Liver (tissue), 7 donors: ENCODE measurements at regions not wholly inside any gene's neighbourhood (a gene's known extent, or its start where the extent isn't known, plus 50 kb on each side); places are given as distances from the start of the nearest gene placed in this dataset.

ENCODE experiments used
- DNase-seq: peaks from one replicate; pipeline ENCODE4 v3.0.0-alpha.2; 2017; ENCODE audit warnings: low spot score
- H3K27ac ChIP-seq, 2 donors: one replicate each; pipeline ENCODE4 v1.7.0; 2013; ENCODE audit warnings: inconsistent platforms in 2 of 2, low read length in 2 of 2, control low read depth in 1 of 2, low read depth in 1 of 2, mild to moderate bottlenecking in 1 of 2
- H3K27me3 ChIP-seq, 4 donors: one replicate each; pipeline versions ENCODE4 v1.6.1 to v1.7.0; 2013; ENCODE audit warnings: low read length in 3 of 4, inconsistent platforms in 1 of 4, mild to moderate bottlenecking in 1 of 4, moderate library complexity in 1 of 4; ENCODE audit not compliant: control insufficient read depth in 4 of 4, insufficient read depth in 4 of 4
- H3K36me3 ChIP-seq, 4 donors: one replicate each; pipeline versions ENCODE4 v1.6.1 to v1.7.0; 2013; ENCODE audit warnings: low read length in 3 of 4, mild to moderate bottlenecking in 3 of 4, low read depth in 1 of 4, moderate library complexity in 1 of 4; ENCODE audit not compliant: control insufficient read depth in 4 of 4, insufficient read depth in 3 of 4
- H3K4me1 ChIP-seq, 4 donors: one replicate each; pipeline versions ENCODE4 v1.6.1 to v1.7.0; 2013; ENCODE audit warnings: low read length in 3 of 4, mild to moderate bottlenecking in 3 of 4, moderate library complexity in 1 of 4; ENCODE audit not compliant: control insufficient read depth in 4 of 4, insufficient read depth in 4 of 4
- H3K4me3 ChIP-seq, 3 donors: one replicate each; pipeline versions ENCODE4 v1.6.1 to v1.7.0; 2013; ENCODE audit warnings: low read length in 3 of 3, control low read depth in 1 of 3, low read depth in 1 of 3, mild to moderate bottlenecking in 1 of 3
- H3K9ac ChIP-seq, 2 donors: one replicate each; pipeline ENCODE4 v1.7.0; 2013; ENCODE audit warnings: low read length in 2 of 2, mild to moderate bottlenecking in 2 of 2, moderate library complexity in 2 of 2, control low read depth in 1 of 2, low read depth in 1 of 2
- H3K9me3 ChIP-seq, 4 donors: one replicate each; pipeline versions ENCODE4 v1.6.1 to v1.7.0; 2013; ENCODE audit warnings: low read length in 3 of 4; ENCODE audit not compliant: control insufficient read depth in 4 of 4
- EGR1 ChIP-seq, 2 donors: IDR thresholded peaks; 2 replicates each; pipeline ENCODE4 v1.6.1; 2016 to 2018; ENCODE audit warnings: antibody characterized with exemption in 2 of 2, low read depth in 2 of 2
- FOXA1 ChIP-seq: IDR thresholded peaks from 2 replicates; pipeline ENCODE4 v1.6.1; 2016; ENCODE audit warnings: antibody characterized with exemption
- FOXA2 ChIP-seq: IDR thresholded peaks from 2 replicates; pipeline ENCODE4 v1.6.1; 2016; ENCODE audit warnings: antibody characterized with exemption
- GABPA ChIP-seq, 2 donors: IDR thresholded peaks in 1 of 2; conservative IDR thresholded peaks in 1 of 2; 2 replicates each; pipeline ENCODE4 v1.6.1; 2016; ENCODE audit warnings: antibody characterized with exemption in 2 of 2, mild to moderate bottlenecking in 1 of 2, moderate library complexity in 1 of 2
- HNF4A ChIP-seq, 2 donors: conservative IDR thresholded peaks; 2 replicates each; pipeline ENCODE4 v1.6.1; 2016; ENCODE audit warnings: antibody characterized with exemption in 2 of 2, mild to moderate bottlenecking in 2 of 2
- HNF4G ChIP-seq: IDR thresholded peaks from 2 replicates; pipeline ENCODE4 v1.6.1; 2016; ENCODE audit warnings: antibody characterized with exemption
- JUND ChIP-seq, 2 donors: IDR thresholded peaks; 2 replicates each; pipeline ENCODE4 v1.6.1; 2016; ENCODE audit warnings: antibody characterized with exemption in 2 of 2
- NR2F2 ChIP-seq: IDR thresholded peaks from 2 replicates; pipeline ENCODE4 v1.6.1; 2016; ENCODE audit warnings: antibody characterized with exemption
- RAD21 ChIP-seq, 2 donors: IDR thresholded peaks; 2 replicates each; pipeline ENCODE4 v1.6.1; 2016; ENCODE audit warnings: antibody characterized with exemption in 2 of 2, mild to moderate bottlenecking in 2 of 2
- RXRA ChIP-seq, 2 donors: IDR thresholded peaks; 2 replicates each; pipeline ENCODE4 v1.6.1; 2017 to 2018; ENCODE audit warnings: antibody characterized with exemption in 2 of 2, mild to moderate bottlenecking in 1 of 2
- SP1 ChIP-seq: IDR thresholded peaks from 2 replicates; pipeline ENCODE4 v1.6.1; 2018; ENCODE audit warnings: antibody characterized with exemption, mild to moderate bottlenecking
- TAF1 ChIP-seq: conservative IDR thresholded peaks from 2 replicates; pipeline ENCODE4 v1.6.1; 2016; ENCODE audit warnings: antibody characterized with exemption, mild to moderate bottlenecking
- YY1 ChIP-seq: IDR thresholded peaks from 2 replicates; pipeline ENCODE4 v1.6.1; 2016; ENCODE audit warnings: antibody characterized with exemption, mild to moderate bottlenecking
- WGBS: extraction: QIAGEN DNeasy Blood & Tissue Kit; methylation state at CpG from one replicate; pipeline ENCODE4 v1.1.7; 2013; 5-methylcytosine and 5-hydroxymethylcytosine counted together
- TF ChIP-seq, protein P1 (sequence below): IDR thresholded peaks from 2 replicates; pipeline ENCODE4 v1.6.1; 2016; ENCODE audit warnings: antibody characterized with exemption, mild to moderate bottlenecking
- TF ChIP-seq, protein P2 (sequence below): IDR thresholded peaks from 2 replicates; pipeline ENCODE4 v1.6.1; 2016; ENCODE audit warnings: antibody characterized with exemption
- TF ChIP-seq, protein P3 (sequence below): IDR thresholded peaks from 2 replicates; pipeline ENCODE4 v1.6.1; 2016; ENCODE audit warnings: antibody characterized with exemption
- TF ChIP-seq, protein P4 (sequence below): IDR thresholded peaks from 2 replicates; pipeline ENCODE4 v1.6.1; 2016; ENCODE audit warnings: antibody characterized with exemption
- donor health status: healthy.
- donor health status: healthy.
- donor health status: healthy.
- donor health status: healthy.

DNA sequence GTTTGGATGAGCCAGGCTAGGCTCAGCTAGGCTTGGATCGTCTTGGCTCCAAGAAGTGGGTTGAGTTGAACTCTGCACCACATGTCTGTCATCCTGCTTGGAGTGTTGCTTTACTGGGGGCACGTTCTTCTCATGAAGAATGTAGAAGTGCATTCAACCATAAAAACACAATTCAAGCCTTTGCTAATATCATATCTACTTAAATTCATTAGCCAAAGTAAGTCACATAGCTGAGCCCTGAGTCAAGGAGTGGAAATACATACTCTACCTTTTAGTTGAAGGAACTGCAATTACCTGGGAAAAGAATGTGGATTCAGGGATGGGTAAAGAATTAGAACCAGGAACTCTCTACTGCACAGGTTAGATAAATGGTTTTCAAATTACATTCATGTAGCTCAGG, 360.4 kb upstream of the KCNH7 start (continued):
- TF ChIP-seq, protein P1, sequence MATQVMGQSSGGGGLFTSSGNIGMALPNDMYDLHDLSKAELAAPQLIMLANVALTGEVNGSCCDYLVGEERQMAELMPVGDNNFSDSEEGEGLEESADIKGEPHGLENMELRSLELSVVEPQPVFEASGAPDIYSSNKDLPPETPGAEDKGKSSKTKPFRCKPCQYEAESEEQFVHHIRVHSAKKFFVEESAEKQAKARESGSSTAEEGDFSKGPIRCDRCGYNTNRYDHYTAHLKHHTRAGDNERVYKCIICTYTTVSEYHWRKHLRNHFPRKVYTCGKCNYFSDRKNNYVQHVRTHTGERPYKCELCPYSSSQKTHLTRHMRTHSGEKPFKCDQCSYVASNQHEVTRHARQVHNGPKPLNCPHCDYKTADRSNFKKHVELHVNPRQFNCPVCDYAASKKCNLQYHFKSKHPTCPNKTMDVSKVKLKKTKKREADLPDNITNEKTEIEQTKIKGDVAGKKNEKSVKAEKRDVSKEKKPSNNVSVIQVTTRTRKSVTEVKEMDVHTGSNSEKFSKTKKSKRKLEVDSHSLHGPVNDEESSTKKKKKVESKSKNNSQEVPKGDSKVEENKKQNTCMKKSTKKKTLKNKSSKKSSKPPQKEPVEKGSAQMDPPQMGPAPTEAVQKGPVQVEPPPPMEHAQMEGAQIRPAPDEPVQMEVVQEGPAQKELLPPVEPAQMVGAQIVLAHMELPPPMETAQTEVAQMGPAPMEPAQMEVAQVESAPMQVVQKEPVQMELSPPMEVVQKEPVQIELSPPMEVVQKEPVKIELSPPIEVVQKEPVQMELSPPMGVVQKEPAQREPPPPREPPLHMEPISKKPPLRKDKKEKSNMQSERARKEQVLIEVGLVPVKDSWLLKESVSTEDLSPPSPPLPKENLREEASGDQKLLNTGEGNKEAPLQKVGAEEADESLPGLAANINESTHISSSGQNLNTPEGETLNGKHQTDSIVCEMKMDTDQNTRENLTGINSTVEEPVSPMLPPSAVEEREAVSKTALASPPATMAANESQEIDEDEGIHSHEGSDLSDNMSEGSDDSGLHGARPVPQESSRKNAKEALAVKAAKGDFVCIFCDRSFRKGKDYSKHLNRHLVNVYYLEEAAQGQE: no peak
- TF ChIP-seq GABPA (IDR thresholded peaks at IDR 0.05 in 1 of 2, conservative IDR thresholded peaks at IDR 0.05 in 1 of 2) (no peak), HNF4A (conservative IDR thresholded peaks at IDR 0.05) (no peak)

DNA sequence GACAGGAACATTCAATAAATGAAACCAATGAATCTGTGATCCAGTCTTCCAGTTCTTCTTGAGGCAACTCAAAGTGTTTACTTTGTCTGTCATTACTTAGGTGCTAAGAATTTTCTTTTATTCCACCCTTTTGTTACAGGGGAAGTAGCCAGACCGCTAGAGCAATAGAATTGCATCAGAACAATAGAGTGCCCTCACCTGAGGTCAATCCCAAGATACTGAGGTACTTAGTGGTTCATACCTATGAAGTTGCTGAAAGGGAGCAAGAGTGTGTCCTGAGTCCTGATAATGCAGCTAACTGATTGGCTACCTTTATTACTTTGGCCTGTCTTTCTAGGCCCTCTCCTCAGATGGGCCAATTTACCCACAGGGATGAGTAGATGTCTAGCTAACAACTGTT, 359.4 kb upstream of the KCNH7 start:
- 78% methylated on average over 1 of the region's 1 CpG for WGBS
- TF ChIP-seq, protein P2, sequence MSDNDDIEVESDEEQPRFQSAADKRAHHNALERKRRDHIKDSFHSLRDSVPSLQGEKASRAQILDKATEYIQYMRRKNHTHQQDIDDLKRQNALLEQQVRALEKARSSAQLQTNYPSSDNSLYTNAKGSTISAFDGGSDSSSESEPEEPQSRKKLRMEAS: no peak
- TF ChIP-seq, protein P1: no peak
- TF ChIP-seq TAF1 (no peak), RXRA (IDR thresholded peaks at IDR 0.05) (no peak), FOXA2 (no peak), RAD21 (IDR thresholded peaks at IDR 0.05) (no peak), FOXA1 (no peak), HNF4A (conservative IDR thresholded peaks at IDR 0.05) (no peak), GABPA (IDR thresholded peaks at IDR 0.05 in 1 of 2, conservative IDR thresholded peaks at IDR 0.05 in 1 of 2) (no peak), HNF4G (no peak), JUND (IDR thresholded peaks at IDR 0.05) (no peak), NR2F2 (no peak), YY1 (no peak), EGR1 (IDR thresholded peaks at IDR 0.05; ENCODE audit: low read depth in 2 of 2) (no peak), SP1 (no peak)
- TF ChIP-seq, protein P3, sequence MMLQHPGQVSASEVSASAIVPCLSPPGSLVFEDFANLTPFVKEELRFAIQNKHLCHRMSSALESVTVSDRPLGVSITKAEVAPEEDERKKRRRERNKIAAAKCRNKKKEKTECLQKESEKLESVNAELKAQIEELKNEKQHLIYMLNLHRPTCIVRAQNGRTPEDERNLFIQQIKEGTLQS: no peak
- TF ChIP-seq, protein P4, sequence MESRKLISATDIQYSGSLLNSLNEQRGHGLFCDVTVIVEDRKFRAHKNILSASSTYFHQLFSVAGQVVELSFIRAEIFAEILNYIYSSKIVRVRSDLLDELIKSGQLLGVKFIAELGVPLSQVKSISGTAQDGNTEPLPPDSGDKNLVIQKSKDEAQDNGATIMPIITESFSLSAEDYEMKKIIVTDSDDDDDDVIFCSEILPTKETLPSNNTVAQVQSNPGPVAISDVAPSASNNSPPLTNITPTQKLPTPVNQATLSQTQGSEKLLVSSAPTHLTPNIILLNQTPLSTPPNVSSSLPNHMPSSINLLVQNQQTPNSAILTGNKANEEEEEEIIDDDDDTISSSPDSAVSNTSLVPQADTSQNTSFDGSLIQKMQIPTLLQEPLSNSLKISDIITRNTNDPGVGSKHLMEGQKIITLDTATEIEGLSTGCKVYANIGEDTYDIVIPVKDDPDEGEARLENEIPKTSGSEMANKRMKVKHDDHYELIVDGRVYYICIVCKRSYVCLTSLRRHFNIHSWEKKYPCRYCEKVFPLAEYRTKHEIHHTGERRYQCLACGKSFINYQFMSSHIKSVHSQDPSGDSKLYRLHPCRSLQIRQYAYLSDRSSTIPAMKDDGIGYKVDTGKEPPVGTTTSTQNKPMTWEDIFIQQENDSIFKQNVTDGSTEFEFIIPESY: no peak

More for the DNA sequence above, 359.4 kb upstream of the KCNH7 start:
- no peak overlapping the region for H3K27ac ChIP-seq
- no peaks in the 10 kb centered on the region for H3K36me3 ChIP-seq
- no peak overlapping the region for H3K9ac ChIP-seq
- no peaks in the 10 kb centered on the region for H3K4me1 ChIP-seq
- H3K4me3 ChIP-seq: no peak overlapping the region
- DNase-seq: no peak
- no peaks in the 10 kb centered on the region for H3K9me3 ChIP-seq
- H3K27me3 ChIP-seq: no peaks in the 10 kb centered on the region
